DOHH2 (cell line): ENCODE measurements at regions not wholly inside any gene's neighbourhood (a gene's known extent, or its start where the extent isn't known, plus 50 kb on each side); places are given as distances from the start of the nearest gene placed in this dataset.

ENCODE experiments used
- H3F3A ChIP-seq: fragments of 200-600 bp; sonication (generic), shearing (Covaris generic); 2 replicates; pipeline ENCODE4 v1.6.0; 2016; ENCODE audit warnings: antibody characterized with exemption, mild to moderate bottlenecking; ENCODE audit not compliant: control insufficient read depth, insufficient read depth
- H3K27ac ChIP-seq: fragments of 200-600 bp; sonication (generic); 2 replicates; pipeline ENCODE4 v1.5.1; 2014; ENCODE audit warnings: low read depth, mild to moderate bottlenecking, low read length, moderate library complexity
- H3K27me3 ChIP-seq: fragments of 200-600 bp; sonication (generic); 2 replicates; pipeline ENCODE4 v1.6.1; 2014; ENCODE audit warnings: mild to moderate bottlenecking, low read length, mixed read lengths; ENCODE audit not compliant: control insufficient read depth
- H3K36me3 ChIP-seq: fragments of 200-600 bp; sonication (generic); 2 replicates; pipeline ENCODE4 v1.6.1; 2014; ENCODE audit warnings: mild to moderate bottlenecking, low read length, moderate library complexity, mixed read lengths; ENCODE audit not compliant: control insufficient read depth
- H3K4me1 ChIP-seq: fragments of 200-600 bp; sonication (generic); 2 replicates; pipeline ENCODE4 v1.6.1; 2014; ENCODE audit warnings: mild to moderate bottlenecking, low read length, mixed read lengths; ENCODE audit not compliant: control insufficient read depth
- H3K4me2 ChIP-seq: fragments of 200-600 bp; sonication (generic); 2 replicates; pipeline ENCODE4 v1.6.0; 2014; ENCODE audit warnings: mild to moderate bottlenecking, low read length, moderate library complexity
- H3K4me3 ChIP-seq: fragments of 200-600 bp; sonication (generic); 2 replicates; pipeline ENCODE4 v1.5.1; 2014; ENCODE audit warnings: mild to moderate bottlenecking, low read length, mixed read lengths
- H3K79me2 ChIP-seq: fragments of 200-600 bp; sonication (generic); 2 replicates; pipeline ENCODE4 v1.6.1; 2014; ENCODE audit warnings: mild to moderate bottlenecking, low read length, mixed read lengths; ENCODE audit not compliant: control insufficient read depth
- H3K9me2 ChIP-seq: fragments of 200-600 bp; sonication (generic); replicated peaks from 2 replicates; pipeline ENCODE4 v1.6.1; 2014; ENCODE audit warnings: mild to moderate bottlenecking, low read length, mixed read lengths; ENCODE audit not compliant: control insufficient read depth
- H3K9me3 ChIP-seq: fragments of 200-600 bp; sonication (generic); 2 replicates; pipeline ENCODE4 v1.6.1; 2014; ENCODE audit warnings: antibody characterized with exemption, low read length, mixed read lengths; ENCODE audit not compliant: control insufficient read depth, insufficient read depth
- H4K20me1 ChIP-seq: fragments of 200-600 bp; sonication (generic); 2 replicates; pipeline ENCODE4 v1.6.0; 2014; ENCODE audit warnings: low read depth, mild to moderate bottlenecking, antibody characterized with exemption, low read length, moderate library complexity; ENCODE audit not compliant: control insufficient read depth, insufficient read depth
- CTCF ChIP-seq: fragments of 200-600 bp; sonication (generic); IDR thresholded peaks from one replicate; pipeline ENCODE4 v1.5.1; 2014; ENCODE audit warnings: antibody characterized with exemption, mild to moderate bottlenecking, low read depth, low read length; ENCODE audit not compliant: poor library complexity, severe bottlenecking
- EZH2phosphoT487 ChIP-seq: fragments of 200-600 bp; sonication (generic); IDR thresholded peaks from 2 replicates; pipeline ENCODE4 v1.6.1; 2017; ENCODE audit warnings: borderline replicate concordance, mild to moderate bottlenecking, antibody characterized with exemption, low read length, moderate library complexity, mixed read lengths

- TF ChIP-seq CTCF (no peak), EZH2phosphoT487 (no peak)
- H3K36me3 ChIP-seq = no peaks in the 10 kb centered on the region
- no peak overlapping the region for H3K4me2 ChIP-seq
These were observed 299.9 kb upstream of the MSX2 start for GRCh38 chr5:174424219-174425053.

GRCh38 chr5:174425271-174425963 lies 299.0 kb upstream of the MSX2 start:
- H3K36me3 ChIP-seq = no peaks in the 10 kb centered on the region
- H3K4me1 ChIP-seq = no peaks in the 10 kb centered on the region
- no peaks in the 10 kb centered on the region for H3F3A ChIP-seq
- no peaks in the 10 kb centered on the region for H3K9me3 ChIP-seq
- TF ChIP-seq CTCF (no peak), EZH2phosphoT487 (no peak)
- H3K4me3 ChIP-seq = no peak overlapping the region
- no peak overlapping the region for H3K27ac ChIP-seq
- no peaks in the 10 kb centered on the region for H3K79me2 ChIP-seq
- no peak overlapping the region for H3K4me2 ChIP-seq
- no peaks in the 10 kb centered on the region for H4K20me1 ChIP-seq
- H3K27me3 ChIP-seq = peaks cover 3% of the 10 kb centered on the region; the same call in 1 of the 2 replicates
- H3K9me2 ChIP-seq = no peaks in the 10 kb centered on the region

More at GRCh38 chr5:174424219-174425053, 299.9 kb upstream of the MSX2 start:
- Histone ChIP-seq H3K27ac (no peak overlapping the region), H3K9me2 (no peaks in the 10 kb centered on the region), H3K9me3 (no peaks in the 10 kb centered on the region), H3K4me3 (no peak overlapping the region), H3K27me3 (no peaks in the 10 kb centered on the region), H3F3A (no peaks in the 10 kb centered on the region), H3K4me1 (no peaks in the 10 kb centered on the region), H3K79me2 (no peaks in the 10 kb centered on the region), H4K20me1 (no peaks in the 10 kb centered on the region)

GRCh38 chr5:174425964-174426290 lies 298.5 kb upstream of the MSX2 start:
- TF ChIP-seq CTCF (no peak), EZH2phosphoT487 (no peak)
- no peaks in the 10 kb centered on the region for H3K9me2 ChIP-seq
- H3F3A ChIP-seq = no peaks in the 10 kb centered on the region
- no peak overlapping the region for H3K27ac ChIP-seq
- H3K36me3 ChIP-seq = no peaks in the 10 kb centered on the region
- no peaks in the 10 kb centered on the region for H3K4me1 ChIP-seq
- H3K27me3 ChIP-seq = peaks cover 3% of the 10 kb centered on the region; the same call in 1 of the 2 replicates
- no peak overlapping the region for H3K4me3 ChIP-seq
- H3K79me2 ChIP-seq = no peaks in the 10 kb centered on the region
- no peaks in the 10 kb centered on the region for H4K20me1 ChIP-seq
- no peak overlapping the region for H3K4me2 ChIP-seq
- H3K9me3 ChIP-seq = no peaks in the 10 kb centered on the region
